ENCODE measurements at regions not wholly inside any gene's neighbourhood (a gene's known extent, or its start where the extent isn't known, plus 50 kb on each side); places are given as distances from the start of the nearest gene placed in this dataset.

DNA sequence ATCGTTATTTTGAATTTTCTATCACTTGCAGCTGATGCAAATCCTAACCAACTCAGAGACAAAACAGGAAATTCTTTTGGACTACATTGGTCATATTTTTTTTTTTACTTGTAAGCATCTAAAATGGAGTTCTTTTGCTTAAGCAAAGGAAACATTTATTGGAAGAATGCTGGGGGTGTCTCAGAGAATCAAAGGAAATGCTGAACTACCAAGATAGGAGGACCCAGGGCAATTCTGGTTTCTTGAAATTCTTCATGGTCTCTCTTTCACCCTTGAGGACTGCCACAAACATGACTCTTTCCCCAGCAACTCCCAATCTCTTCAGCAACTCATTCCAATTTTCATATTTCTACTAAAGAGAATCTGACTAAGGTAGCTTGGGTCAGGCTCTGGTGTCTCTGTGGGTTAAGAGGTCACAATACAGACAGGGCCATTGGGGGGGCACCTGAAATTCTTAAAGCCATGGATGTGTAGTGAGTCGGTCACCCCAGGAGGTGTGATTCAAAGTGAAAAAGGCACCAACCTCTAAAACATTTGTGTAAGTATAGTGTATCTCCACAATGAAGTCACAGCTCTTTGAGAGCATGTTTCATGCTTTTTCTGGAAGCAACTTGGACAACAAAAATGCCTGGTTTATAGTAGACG is 171.1 kb upstream of the FGGY start:
- TF ChIP-seq, protein P1, sequence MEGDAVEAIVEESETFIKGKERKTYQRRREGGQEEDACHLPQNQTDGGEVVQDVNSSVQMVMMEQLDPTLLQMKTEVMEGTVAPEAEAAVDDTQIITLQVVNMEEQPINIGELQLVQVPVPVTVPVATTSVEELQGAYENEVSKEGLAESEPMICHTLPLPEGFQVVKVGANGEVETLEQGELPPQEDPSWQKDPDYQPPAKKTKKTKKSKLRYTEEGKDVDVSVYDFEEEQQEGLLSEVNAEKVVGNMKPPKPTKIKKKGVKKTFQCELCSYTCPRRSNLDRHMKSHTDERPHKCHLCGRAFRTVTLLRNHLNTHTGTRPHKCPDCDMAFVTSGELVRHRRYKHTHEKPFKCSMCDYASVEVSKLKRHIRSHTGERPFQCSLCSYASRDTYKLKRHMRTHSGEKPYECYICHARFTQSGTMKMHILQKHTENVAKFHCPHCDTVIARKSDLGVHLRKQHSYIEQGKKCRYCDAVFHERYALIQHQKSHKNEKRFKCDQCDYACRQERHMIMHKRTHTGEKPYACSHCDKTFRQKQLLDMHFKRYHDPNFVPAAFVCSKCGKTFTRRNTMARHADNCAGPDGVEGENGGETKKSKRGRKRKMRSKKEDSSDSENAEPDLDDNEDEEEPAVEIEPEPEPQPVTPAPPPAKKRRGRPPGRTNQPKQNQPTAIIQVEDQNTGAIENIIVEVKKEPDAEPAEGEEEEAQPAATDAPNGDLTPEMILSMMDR (IDR thresholded peaks at IDR 0.05) = no peak
- DNase-seq (no peak), ATAC-seq (no peak)
- Histone ChIP-seq H3K27me3 (no peaks in the 10 kb centered on the region), H3K36me3 (no peaks in the 10 kb centered on the region), H3K4me1 (no peaks in the 10 kb centered on the region), H3K27ac (no peak overlapping the region), H3K9me3 (no peaks in the 10 kb centered on the region), H3K4me3 (no peak overlapping the region)
- intact Hi-C loops (cut with DNase I) = no loop called here
- WGBS (ENCODE audit: insufficient coverage, low coverage, low lambda C conversion rate, missing lambda C conversion rate) = 76% methylated on average over 2 of the region's 3 CpGs

DNA sequence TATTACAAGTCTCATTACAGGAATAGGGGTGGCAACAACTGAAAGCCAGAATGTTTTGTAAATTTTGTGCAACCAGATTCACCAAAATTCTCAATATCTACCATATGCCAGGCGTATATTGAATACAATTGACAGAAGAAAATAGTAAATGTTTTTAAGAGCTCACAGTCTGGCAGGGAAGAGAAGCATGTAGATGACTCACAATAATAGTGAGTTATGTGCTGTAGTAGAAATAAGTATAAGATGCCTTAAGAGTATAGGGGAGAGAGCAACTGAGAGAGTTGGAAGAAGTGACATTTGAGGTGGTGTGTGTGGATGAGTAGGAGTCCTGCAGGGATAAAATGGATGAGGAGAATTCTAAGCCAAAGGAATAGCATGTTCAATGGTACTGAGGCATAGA is 170.5 kb upstream of the FGGY start:
- WGBS (ENCODE audit: insufficient coverage, low coverage, low lambda C conversion rate, missing lambda C conversion rate) = 71% methylated on average over 1 of the region's 1 CpG
- no peaks in the 10 kb centered on the region for H3K27me3 ChIP-seq
- intact Hi-C loops (cut with DNase I) = no loop called here

DNA sequence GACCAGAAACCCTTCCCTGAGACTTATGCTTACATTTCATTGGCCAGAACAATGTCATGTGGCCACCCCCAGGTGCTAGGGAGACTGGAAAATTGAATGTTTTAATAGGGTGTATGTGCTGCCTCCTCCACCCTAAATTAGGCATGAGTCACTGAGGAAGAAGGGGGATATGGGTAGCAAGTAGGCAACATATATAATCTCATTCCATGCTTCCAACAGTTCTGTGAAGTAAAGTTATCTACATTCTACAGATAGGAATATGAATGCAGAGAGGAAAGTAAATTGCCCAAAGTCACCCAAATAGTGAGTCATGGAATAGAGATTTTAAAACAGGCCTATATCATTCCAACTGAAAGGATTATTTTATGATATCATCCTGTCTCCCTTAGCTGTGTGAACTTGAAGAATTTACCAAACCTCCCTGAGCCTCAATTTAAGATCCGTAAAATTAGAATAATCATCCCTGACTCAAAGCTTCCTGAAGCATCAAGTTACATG is 168.6 kb upstream of the FGGY start:
- no peak for DNase-seq
- Histone ChIP-seq H3K9me3 (no peaks in the 10 kb centered on the region), H3K27ac (no peak overlapping the region), H3K4me1 (peaks cover 0 to 13% (median 0%) of the 10 kb centered on the region in 4 donors), H3K36me3 (no peaks in the 10 kb centered on the region), H3K4me3 (no peak overlapping the region), H3K27me3 (no peaks in the 10 kb centered on the region)
- TF ChIP-seq, protein P1 (IDR thresholded peaks at IDR 0.05) = no peak
- TF ChIP-seq POLR2A (IDR thresholded peaks at IDR 0.05) = no peak
- intact Hi-C loops (cut with DNase I) = no loop called here
- ATAC-seq = no peak
- 100% methylated on average over 1 of the region's 1 CpG for WGBS (ENCODE audit: insufficient coverage, low coverage, low lambda C conversion rate, missing lambda C conversion rate)

More for the DNA sequence above, 170.5 kb upstream of the FGGY start:
- no peak for DNase-seq
- ATAC-seq = no peak
- H3K9me3 ChIP-seq = no peaks in the 10 kb centered on the region
- H3K4me1 ChIP-seq = no peaks in the 10 kb centered on the region
- no peak overlapping the region for H3K27ac ChIP-seq
- no peak overlapping the region for H3K4me3 ChIP-seq
- TF ChIP-seq POLR2A (IDR thresholded peaks at IDR 0.05) = no peak
- TF ChIP-seq, protein P1 (IDR thresholded peaks at IDR 0.05) = no peak
- no peaks in the 10 kb centered on the region for H3K36me3 ChIP-seq

DNA sequence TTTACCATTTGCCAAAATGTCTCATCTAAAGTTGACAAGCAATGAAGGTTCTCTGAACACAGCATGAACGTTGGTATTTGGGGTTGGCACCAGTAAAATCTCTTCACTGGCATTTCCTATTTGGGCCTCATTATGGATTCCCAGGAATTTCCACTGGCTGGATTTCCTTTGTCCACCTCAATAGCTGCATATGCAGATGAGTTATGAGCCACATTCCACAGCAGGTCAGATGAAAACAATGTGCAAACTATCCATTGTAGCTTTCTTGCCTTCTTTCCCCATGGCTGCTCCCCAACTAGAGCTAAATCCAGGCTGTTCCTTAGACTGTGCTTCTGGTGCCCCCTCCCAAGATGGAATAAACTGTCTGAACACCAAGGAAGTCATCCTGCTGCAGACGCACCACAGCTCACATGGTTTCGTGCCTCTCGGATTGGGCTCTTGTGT is 168.1 kb upstream of the FGGY start:
- Histone ChIP-seq H3K4me3 (no peak overlapping the region), H3K9me3 (no peaks in the 10 kb centered on the region), H3K36me3 (no peaks in the 10 kb centered on the region), H3K27me3 (no peaks in the 10 kb centered on the region), H3K4me1 (peaks cover 0 to 18% (median 0%) of the 10 kb centered on the region in 4 donors), H3K27ac (no peak overlapping the region)
- ATAC-seq (no peak), DNase-seq (no peak)
- intact Hi-C loops (cut with DNase I) = no loop called here
- 60% methylated on average over 2 of the region's 4 CpGs for WGBS (ENCODE audit: insufficient coverage, low coverage, low lambda C conversion rate, missing lambda C conversion rate)
- TF ChIP-seq POLR2A (IDR thresholded peaks at IDR 0.05) = no peak
- TF ChIP-seq, protein P1 (IDR thresholded peaks at IDR 0.05) = no peak
